ENCODE measurements at regions not wholly inside any gene's neighbourhood (a gene's known extent, or its start where the extent isn't known, plus 50 kb on each side); places are given as distances from the start of the nearest gene placed in this dataset.

DNA sequence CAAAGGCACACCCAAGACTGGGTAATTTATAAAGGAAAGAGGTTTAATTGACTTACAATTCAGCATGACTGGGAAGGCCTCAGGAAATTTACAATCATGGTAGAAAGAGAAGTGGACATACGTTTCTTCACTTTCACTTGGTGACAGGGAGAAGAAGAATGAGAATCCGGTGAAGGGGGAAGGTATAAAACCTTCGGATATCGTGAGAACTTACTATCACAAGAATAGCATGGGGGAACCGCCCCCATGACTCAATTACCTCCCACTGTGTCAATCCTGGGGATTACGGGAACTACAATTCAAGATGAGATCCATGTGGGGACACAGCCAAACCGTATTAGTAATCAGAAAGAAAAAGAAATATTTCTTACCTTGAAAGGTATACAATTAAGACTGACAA lies 782.9 kb upstream of the HS3ST1 start:
- no peak overlapping the region for H3K4me3 ChIP-seq
- BruUV-seq (replicated peaks), result no TSS peak
- DNase-seq (ENCODE audit: extremely low read depth in 1 of 4, low spot score in 3 of 4), result no peak
- no peaks in the 10 kb centered on the region for H3K9me3 ChIP-seq (replicated peaks; ENCODE audit: control insufficient read depth, insufficient read depth, low read depth, low read length)
- no peak for ATAC-seq
- no peak overlapping the region for H3K27ac ChIP-seq (ENCODE audit: extremely low read depth, low read depth, low read length)
- no peaks in the 10 kb centered on the region for H3K4me1 ChIP-seq (replicated peaks in 1 of 2; ENCODE audit: control insufficient read depth in 2 of 2, insufficient read depth in 2 of 2, low read length in 2 of 2)
- 1% methylated on average over 7 of the region's 7 CpGs for WGBS (ENCODE audit: insufficient coverage, low coverage, missing lambda C conversion rate)
- H3K4me2 ChIP-seq (ENCODE audit: insufficient read depth, low read length), result no peak overlapping the region
- no peaks in the 10 kb centered on the region for H3K79me2 ChIP-seq (ENCODE audit: control insufficient read depth, insufficient read depth, low read length)
- intact Hi-C loops (cut with micrococcal nuclease), result no loop called here
- H3K36me3 ChIP-seq (ENCODE audit: control insufficient read depth, insufficient read depth, low read length), result no peaks in the 10 kb centered on the region
- POLR2A ChIA-PET, result no interaction called here
- CTCF ChIA-PET (ENCODE audit: low intra/inter-chr PET ratio), result no interaction called here
- H3K9me1 ChIP-seq (ENCODE audit: control insufficient read depth, insufficient read depth, low read length), result no peaks in the 10 kb centered on the region
- in situ Hi-C loops (cut with MboI), result no loop called here
- H4K20me1 ChIP-seq (replicated peaks; ENCODE audit: control insufficient read depth, insufficient read depth, low read length), result no peaks in the 10 kb centered on the region
- H2AFZ ChIP-seq (ENCODE audit: low read depth, low read length), result no peak overlapping the region
- H3K9ac ChIP-seq (ENCODE audit: insufficient read depth in 1 of 2, low read depth in 2 of 2, low read length in 2 of 2), result no peak overlapping the region
- FAIRE-seq, result no peak
- H3K27me3 ChIP-seq (ENCODE audit: control insufficient read depth in 2 of 2, insufficient read depth in 2 of 2, low read length in 2 of 2), result no peaks in the 10 kb centered on the region
- TF ChIP-seq PTRF (tag; IDR thresholded peaks at IDR 0.05), result no peak
- TF ChIP-seq, protein P1, sequence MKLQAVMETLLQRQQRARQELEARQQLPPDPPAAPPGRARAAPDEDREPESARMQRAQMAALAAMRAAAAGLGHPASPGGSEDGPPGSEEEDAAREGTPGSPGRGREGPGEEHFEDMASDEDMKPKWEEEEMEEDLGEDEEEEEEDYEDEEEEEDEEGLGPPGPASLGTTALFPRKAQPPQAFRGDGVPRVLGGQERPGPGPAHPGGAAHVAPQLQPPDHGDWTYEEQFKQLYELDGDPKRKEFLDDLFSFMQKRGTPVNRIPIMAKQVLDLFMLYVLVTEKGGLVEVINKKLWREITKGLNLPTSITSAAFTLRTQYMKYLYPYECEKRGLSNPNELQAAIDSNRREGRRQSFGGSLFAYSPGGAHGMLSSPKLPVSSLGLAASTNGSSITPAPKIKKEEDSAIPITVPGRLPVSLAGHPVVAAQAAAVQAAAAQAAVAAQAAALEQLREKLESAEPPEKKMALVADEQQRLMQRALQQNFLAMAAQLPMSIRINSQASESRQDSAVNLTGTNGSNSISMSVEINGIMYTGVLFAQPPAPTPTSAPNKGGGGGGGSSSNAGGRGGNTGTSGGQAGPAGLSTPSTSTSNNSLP (IDR thresholded peaks at IDR 0.05; ENCODE audit: borderline replicate concordance, low read depth, low read length), result no peak
- TF ChIP-seq THRAP3 (IDR thresholded peaks at IDR 0.05; ENCODE audit: borderline replicate concordance), result no peak
- TF ChIP-seq NBN (IDR thresholded peaks at IDR 0.05; ENCODE audit: low read depth), result no peak
- TF ChIP-seq DIDO1 (tag; IDR thresholded peaks at IDR 0.05; ENCODE audit: low read depth), result no peak
- TF ChIP-seq, protein P2, sequence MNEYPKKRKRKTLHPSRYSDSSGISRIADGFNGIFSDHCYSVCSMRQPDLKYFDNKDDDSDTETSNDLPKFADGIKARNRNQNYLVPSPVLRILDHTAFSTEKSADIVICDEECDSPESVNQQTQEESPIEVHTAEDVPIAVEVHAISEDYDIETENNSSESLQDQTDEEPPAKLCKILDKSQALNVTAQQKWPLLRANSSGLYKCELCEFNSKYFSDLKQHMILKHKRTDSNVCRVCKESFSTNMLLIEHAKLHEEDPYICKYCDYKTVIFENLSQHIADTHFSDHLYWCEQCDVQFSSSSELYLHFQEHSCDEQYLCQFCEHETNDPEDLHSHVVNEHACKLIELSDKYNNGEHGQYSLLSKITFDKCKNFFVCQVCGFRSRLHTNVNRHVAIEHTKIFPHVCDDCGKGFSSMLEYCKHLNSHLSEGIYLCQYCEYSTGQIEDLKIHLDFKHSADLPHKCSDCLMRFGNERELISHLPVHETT (CRISPR knock-in tag; conservative IDR thresholded peaks at IDR 0.05 in 1 of 2, IDR thresholded peaks at IDR 0.05 in 1 of 2), result no peak

All from K562 (cell line).